ENCODE measurements at regions not wholly inside any gene's neighbourhood (a gene's known extent, or its start where the extent isn't known, plus 50 kb on each side); places are given as distances from the start of the nearest gene placed in this dataset.
A peak's percentile ranks its signal among the peaks of the same experiment; 100 is the strongest.
"Not testable (repeated sequence)": the region's sequence is repeated elsewhere in the genome, so short reads cannot be mapped to it uniquely, and the experiment has no call there.

- not testable (repeated sequence) for DNase-seq
Measured at GRCh38 chr15:22264272-22264671, 183.9 kb downstream of the OR4M2 start.

DNA sequence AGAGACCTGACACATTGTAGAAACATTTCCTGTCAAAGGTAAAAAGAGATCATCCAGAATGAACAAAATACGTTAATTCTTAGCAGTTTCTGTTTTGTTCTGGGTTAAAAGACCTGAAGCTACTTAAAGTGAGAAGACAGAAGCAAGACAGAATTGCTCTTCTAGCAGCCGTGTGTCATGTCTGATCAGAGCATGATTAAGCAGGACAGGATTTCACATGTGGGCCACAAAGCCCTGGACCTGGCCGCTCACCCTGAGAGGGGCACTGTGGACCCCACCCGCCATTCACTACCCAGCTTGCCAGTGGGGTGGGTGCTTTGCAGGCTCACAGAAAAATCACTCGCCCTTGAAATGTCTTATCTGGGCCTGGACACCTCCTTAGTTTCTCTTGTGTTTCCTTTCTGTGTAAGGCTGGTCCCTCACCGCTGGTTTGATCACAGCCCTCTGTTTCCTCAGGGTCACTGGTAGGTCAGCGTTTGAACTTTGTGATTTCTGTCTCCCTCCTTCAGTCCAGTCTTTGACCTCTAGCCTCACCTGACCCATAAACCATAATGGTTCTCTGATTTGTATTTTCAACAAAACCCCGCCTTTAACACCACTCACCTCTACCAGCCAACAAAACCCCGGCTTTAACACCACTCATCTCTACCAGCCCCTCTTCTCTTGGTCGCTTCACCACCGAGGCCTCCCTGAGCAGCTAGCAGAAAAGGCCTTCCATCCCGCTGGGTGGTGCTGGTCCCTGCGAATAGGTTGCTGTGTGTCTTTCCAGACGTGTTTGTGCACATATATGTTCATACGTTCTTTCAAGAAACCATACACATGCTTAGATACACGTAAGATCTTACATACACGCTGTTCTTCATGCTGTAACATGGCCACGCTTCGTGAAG is 185.0 kb downstream of the OR4M2 start:
- peak; percentile 41 for DNase-seq

DNA sequence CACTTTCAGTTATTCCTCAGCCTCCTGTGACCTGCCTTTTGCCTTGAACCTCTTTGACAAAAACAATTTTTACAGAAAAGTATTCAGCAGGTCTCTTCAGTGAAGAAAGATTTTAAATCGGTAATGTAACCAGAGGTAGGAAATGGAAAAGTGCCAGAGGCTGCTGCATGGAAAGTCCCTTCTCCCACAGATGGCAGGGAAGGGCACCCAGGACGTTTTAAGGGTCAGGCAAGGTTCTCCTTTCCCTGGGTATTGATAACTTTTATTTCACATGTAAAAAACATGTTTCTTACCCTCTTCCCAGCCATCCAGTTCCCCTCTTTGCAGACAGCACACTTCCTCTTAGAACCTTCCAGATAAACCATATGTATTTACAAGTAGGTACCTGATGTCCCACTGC is 185.6 kb downstream of the OR4M2 start:
- no peak for DNase-seq

- DNase-seq: no peak
Measured at GRCh38 chr15:22267761-22268160, 187.4 kb downstream of the OR4M2 start.

DNA sequence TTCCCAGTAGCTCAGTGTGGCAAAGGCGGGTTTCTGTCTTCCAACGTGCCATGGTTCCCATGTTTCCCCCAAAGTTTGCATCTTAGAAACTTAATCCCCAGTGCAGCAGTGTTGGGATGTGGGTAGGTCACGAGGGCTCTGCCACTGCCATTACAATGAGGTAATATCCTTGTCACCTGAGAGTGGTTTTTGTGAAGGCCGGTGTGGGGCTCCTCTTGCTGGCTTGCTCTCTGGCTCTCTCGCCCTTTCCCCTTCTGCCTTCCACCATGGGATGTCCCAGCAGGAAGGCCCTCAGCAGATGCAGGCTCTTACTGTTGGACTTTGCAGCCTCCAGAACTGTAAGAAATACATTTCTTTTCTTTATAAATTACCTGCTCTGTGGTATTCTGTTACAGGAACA is 187.9 kb downstream of the OR4M2 start:
- not testable (repeated sequence) for DNase-seq

- not testable (repeated sequence) for DNase-seq
Measured at GRCh38 chr15:22268654-22269053, 188.3 kb downstream of the OR4M2 start.

- not testable (repeated sequence) for DNase-seq
Measured at GRCh38 chr15:22272286-22273160, 186.2 kb upstream of the GOLGA6L22 start.

DNA sequence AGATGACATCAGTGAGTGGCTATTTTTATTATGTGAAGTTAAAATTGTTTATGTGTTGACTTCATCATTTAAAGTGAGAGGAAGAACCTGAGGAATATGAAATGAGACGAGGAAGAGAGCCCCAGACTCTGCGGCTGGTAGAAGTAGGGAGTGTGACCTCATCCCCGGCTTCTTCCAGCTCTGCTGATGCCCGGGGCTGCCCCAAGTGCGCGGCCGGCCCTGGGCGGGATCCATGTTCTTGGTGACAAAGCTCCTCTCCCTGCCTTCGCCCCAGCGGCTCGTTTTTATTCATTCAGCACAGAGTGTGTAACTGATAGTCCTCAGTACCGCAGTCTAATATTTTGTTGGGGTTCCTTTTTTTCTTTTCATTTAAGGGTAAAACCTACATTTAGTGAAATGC is 185.5 kb upstream of the GOLGA6L22 start:
- not testable (repeated sequence) for DNase-seq

- DNase-seq: not testable (repeated sequence)
Measured at GRCh38 chr15:22274376-22274775, 184.3 kb upstream of the GOLGA6L22 start.

- not testable (repeated sequence) for DNase-seq
Measured at GRCh38 chr15:22280770-22281169, 177.9 kb upstream of the GOLGA6L22 start.

DNA sequence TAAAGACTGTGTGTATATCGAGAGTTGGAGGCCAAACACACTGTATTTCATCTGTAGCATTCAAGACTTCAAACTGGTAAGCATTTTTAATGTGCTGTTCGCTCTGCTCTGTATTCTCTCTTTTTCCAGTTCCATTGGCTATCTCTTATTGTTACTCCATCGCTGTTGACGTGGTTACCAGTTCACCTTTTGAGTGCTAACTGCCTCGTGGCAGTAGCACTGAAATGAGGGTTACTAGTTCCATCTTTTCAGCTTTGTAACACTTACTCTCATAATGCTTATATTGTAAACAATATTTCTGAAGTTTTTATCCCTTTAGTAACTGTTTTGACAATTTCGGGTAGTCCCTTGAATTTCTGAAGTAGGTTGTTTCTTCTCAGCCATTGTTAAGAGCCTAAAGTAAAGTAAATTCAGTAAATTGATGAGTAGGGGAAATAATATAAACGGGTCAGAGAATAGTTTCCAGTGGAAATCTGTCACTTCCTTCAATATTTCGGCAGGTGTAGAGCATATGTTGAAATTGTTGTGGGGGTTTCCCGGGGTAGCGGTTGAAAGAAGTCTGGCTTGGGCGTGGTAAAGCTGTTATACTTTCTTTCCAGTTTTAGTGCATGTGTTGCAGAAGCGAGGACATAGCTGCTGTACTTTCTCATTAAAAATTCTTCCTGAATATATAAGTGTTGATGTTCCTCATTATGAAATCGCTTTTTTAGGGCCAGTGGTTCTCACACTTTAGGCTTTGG is 175.7 kb upstream of the GOLGA6L22 start:
- DNase-seq: not testable (repeated sequence)

- DNase-seq: not testable (repeated sequence)
Measured at GRCh38 chr15:22284795-22285420, 173.8 kb upstream of the GOLGA6L22 start.

DNA sequence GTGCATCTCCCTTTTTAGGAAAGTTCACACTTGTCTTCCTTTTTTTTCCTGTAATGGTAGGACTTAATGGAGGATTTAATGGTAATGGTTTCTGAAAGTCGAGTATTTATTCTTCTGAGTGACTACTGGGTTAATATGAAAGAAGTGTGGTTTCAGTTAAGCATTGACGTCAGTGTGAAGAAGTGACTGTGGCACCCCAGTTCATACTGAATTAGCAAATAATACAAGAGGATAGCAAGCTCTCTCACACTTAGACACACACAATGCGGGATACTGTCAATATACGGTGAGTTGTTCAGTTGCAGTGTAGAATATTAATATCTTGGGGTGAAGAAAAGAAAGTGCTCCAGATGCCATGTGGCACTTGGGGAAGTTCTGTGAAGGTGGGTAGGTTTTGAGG is 167.6 kb upstream of the GOLGA6L22 start:
- DNase-seq: not testable (repeated sequence)

- DNase-seq: not testable (repeated sequence)
Measured at GRCh38 chr15:22303112-22303511, 155.6 kb upstream of the GOLGA6L22 start.

All from stimulated activated CD4-positive, alpha-beta T cell treated with anti-CD3 and anti-CD28 coated beads, Interleukin-1b, Interleukin-23, amount 100 ng/mL, for 48 hours (primary cell).